Erythroblast (primary cell): ENCODE measurements at regions not wholly inside any gene's neighbourhood (a gene's known extent, or its start where the extent isn't known, plus 50 kb on each side); places are given as distances from the start of the nearest gene placed in this dataset.

Source experiments
- GATA1 ChIP-seq: IDR thresholded peaks from 2 replicates; pipeline ENCODE4 v1.6.1; 2011; ENCODE audit warnings: low read depth, mild to moderate bottlenecking, control low read depth, low read length, moderate library complexity
- POLR2A ChIP-seq: IDR thresholded peaks from 2 replicates; pipeline ENCODE4 v1.6.1; 2011; ENCODE audit warnings: mild to moderate bottlenecking, low read length

DNA sequence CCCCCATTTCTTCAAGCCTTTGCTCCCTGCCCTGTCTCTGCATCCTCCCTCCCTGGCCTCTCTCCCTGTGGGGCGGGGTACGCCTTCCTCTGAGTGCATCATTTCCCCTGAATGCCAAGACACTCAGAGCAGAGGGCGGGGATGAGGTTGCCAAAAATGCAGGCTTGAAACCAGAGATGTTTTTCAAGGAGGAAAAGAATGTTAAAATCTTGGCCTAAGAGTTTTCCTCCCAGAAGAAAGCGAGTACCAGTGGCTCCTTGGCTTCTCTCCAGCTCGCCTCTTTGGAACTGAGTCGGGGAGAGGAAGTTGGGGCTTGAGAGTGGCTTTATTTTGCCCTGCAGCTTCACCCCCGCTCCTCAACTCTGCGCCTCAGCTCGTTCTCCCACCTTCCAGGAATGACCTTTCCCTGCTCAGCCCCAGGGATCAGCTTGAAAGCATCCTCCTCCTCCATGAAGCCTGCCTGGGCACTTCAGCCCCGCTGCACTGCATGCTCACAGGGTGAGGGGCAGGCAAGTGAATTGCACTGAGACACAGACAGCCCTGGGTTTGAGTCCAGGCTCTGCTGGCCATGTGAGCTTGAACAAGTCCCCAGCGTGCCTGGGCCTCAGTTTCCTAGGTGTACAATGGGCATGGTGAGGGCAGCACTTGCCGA is 57.5 kb upstream of the SORCS2 start:
- no peak for TF ChIP-seq POLR2A
- no peak for TF ChIP-seq GATA1
